GM12872 (cell line): ENCODE measurements at regions not wholly inside any gene's neighbourhood (a gene's known extent, or its start where the extent isn't known, plus 50 kb on each side); places are given as distances from the start of the nearest gene placed in this dataset.

Experiments
- TF ChIP-seq, protein P1 (sequence below): IDR thresholded peaks from 3 replicates; pipeline ENCODE4 v1.5.1; 2011; ENCODE audit warnings: low read depth, mild to moderate bottlenecking, low read length, moderate library complexity; ENCODE audit not compliant: insufficient read depth

DNA sequence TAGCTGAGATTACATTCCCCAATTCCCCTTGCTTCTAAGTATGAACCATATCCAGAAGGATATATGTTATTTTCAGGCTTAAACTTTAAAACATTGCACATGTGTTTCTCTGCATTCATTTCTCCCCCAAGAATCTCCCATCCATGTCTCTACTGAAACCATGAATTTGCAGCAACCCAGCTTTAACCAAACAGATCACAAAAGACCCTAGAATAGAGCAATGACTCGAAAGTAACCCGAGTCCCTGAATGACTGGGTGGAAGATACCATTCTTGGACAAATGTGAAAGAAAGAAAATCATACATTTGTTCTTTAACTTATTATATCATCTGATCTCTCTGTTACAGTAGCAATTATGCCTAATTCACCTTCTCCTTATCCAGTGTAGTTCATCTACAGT, 278.7 kb downstream of the IPMK start:
- TF ChIP-seq, protein P1, sequence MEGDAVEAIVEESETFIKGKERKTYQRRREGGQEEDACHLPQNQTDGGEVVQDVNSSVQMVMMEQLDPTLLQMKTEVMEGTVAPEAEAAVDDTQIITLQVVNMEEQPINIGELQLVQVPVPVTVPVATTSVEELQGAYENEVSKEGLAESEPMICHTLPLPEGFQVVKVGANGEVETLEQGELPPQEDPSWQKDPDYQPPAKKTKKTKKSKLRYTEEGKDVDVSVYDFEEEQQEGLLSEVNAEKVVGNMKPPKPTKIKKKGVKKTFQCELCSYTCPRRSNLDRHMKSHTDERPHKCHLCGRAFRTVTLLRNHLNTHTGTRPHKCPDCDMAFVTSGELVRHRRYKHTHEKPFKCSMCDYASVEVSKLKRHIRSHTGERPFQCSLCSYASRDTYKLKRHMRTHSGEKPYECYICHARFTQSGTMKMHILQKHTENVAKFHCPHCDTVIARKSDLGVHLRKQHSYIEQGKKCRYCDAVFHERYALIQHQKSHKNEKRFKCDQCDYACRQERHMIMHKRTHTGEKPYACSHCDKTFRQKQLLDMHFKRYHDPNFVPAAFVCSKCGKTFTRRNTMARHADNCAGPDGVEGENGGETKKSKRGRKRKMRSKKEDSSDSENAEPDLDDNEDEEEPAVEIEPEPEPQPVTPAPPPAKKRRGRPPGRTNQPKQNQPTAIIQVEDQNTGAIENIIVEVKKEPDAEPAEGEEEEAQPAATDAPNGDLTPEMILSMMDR: no peak

DNA sequence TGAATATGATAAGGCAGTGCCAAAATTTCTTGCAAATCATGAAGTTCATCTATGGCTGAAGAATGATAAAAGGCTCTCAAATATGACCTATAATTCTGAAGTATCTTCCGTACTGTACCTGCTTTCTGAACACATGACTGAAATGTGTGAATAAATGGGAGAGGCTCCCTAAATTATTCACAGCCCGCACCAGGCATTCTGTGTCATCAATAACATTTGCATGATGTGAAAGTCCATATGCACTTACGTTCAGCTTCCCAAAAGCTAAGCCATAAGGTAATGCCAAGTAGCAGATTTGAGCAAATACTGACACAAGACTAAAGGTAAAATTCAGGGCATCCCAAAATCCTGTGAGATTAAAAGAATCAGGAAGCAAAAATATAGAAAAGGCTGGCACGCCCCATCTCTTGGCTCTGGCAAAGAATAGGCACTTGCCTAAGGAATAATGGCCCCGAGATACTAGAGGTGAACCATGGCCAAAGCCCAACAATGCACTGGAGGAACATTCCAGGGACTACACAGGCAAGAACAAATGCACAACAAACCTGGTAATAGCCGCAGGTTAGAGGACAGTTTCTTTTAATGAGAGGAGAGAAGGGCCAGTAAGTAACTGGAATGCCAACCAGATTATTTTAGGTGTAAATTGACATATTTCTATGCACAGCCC, 280.5 kb downstream of the IPMK start:
- TF ChIP-seq, protein P1: no peak

DNA sequence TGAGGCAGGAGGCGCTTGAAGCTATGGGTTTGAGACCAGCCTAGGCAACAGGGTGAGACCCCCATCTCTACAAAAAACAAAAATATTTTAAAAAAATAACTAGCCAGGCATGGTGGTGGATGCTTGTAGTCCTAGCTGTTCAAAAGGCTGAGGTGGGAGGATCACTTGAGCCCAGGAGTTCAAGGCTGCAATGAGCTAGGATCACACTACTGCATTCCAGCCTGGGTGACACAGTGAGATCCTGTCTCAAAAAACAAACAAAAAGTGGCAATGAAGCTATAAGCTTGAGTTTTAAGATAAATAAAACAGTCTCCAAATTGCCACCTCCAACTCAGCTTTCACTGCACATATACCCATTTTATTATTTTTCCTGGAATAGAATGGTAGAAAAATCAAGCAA, 281.3 kb downstream of the IPMK start:
- TF ChIP-seq, protein P1: no peak

DNA sequence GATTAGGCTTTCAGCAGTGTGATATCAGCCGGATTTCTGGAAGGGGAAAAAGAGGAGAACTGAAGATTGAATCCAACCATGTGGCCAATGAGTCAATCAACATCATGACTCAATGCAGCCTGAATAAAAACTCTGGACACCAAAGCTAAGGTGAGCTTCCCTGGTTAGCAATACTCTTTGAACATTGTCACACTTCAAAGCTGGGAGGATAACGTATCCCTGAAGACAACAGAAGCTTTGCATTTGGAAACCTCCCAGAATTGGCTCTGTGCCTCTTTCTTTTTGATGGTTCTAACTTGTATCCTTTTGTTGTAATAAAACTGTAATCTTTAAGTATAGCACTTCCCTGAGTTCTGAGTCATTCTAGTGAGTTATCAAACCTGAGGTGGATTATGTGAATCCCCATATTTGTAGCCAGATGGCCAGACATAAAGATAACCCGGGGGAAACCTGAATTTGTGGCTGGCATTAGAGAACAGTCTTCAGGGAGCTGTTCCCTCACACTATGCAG, 284.4 kb downstream of the IPMK start:
- TF ChIP-seq, protein P1: no peak

DNA sequence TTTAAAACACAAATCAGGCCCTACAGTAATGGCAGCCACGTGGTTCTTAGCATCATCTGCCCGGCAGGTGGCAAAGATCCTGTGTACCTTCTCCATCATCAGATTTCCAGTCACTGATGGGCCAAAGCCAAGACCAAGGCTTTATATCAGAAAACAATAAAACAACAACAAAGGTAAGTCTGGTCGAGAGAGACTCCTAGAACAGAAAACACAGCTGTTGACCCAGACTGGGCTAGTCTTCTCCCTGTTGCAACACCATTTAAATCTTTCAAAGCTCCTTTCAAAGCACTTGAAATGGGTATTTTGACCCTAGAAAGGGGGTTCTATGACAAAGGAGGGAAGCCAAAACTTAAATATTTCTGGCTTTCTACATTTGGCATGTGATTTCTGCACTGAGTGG, 285.6 kb downstream of the IPMK start:
- TF ChIP-seq, protein P1: no peak

DNA sequence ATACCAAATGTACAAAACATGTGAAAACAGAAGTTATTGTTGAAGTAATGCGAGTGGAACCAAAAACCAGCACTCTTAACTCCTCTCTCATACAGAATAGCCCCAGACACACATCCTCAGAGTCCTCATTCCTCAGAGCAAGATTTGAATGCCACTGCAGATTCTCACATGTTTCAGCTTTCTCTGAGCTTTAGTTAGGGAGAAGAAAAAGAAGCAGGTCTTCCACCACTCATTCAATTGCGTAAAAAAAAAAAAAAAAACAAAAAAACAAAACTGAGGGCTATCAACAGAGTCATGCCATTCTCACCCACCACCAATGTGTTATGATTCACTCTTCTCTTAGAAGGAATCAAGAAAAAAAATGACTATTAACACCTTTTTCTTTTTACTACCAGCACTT, 287.7 kb downstream of the IPMK start:
- TF ChIP-seq, protein P1: no peak

DNA sequence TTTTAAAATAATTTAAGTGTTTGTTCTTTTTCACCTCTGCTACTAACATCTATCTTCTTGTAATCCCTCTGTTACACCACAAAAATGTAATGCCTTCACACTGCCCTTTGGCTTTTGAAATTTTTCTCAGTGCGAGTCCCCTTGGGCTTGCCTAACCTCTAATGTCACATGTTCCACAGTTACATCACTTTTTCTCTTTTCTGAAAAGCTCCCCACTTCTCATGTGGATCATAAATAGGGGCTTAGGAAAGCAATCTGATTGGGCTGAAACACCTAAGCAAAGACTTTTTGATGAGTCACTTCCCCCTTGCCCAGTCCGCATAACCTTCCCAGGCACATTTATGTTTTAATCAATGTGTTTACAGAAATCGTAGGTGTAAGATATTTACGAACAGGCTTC, 288.2 kb downstream of the IPMK start:
- TF ChIP-seq, protein P1: no peak
